MM.1S (cell line): ENCODE measurements at regions not wholly inside any gene's neighbourhood (a gene's known extent, or its start where the extent isn't known, plus 50 kb on each side); places are given as distances from the start of the nearest gene placed in this dataset.

Experiments
- DNase-seq: peaks from one replicate; pipeline ENCODE4 v3.0.0-alpha.2; 2015
- H2AFZ ChIP-seq: fragments of 300-600 bp; sonication (generic); 2 replicates; pipeline ENCODE4 v1.6.0; 2016; ENCODE audit warnings: antibody characterized with exemption, low read length
- H3F3A ChIP-seq: fragments of 300-600 bp; sonication (generic); 2 replicates; pipeline ENCODE4 v1.6.1; 2016; ENCODE audit warnings: mild to moderate bottlenecking, antibody characterized with exemption, low read length, moderate library complexity, mixed read lengths; ENCODE audit not compliant: insufficient read depth
- H3K27ac ChIP-seq: fragments of 300-600 bp; sonication (generic); 2 replicates; pipeline ENCODE4 v1.5.1; 2016; ENCODE audit warnings: mild to moderate bottlenecking, low read length
- H3K27me3 ChIP-seq: fragments of 300-600 bp; sonication (generic); replicated peaks from 2 replicates; pipeline ENCODE4 v1.6.0; 2016; ENCODE audit warnings: low read length; ENCODE audit not compliant: insufficient read depth
- H3K36me3 ChIP-seq: fragments of 300-600 bp; sonication (generic); replicated peaks from 2 replicates; pipeline ENCODE4 v1.6.1; 2016; ENCODE audit warnings: mild to moderate bottlenecking, low read length, mixed read lengths; ENCODE audit not compliant: insufficient read depth
- H3K4me1 ChIP-seq: fragments of 300-600 bp; sonication (generic); 2 replicates; pipeline ENCODE4 v1.6.1; 2016; ENCODE audit warnings: low read length, mixed read lengths
- H3K4me2 ChIP-seq: fragments of 300-600 bp; sonication (generic); 2 replicates; pipeline ENCODE4 v1.6.0; 2016; ENCODE audit warnings: low read depth, low read length
- H3K4me3 ChIP-seq: fragments of 300-600 bp; sonication (generic); 2 replicates; pipeline ENCODE4 v1.5.1; 2016; ENCODE audit warnings: low read length, mixed read lengths
- H3K79me2 ChIP-seq: fragments of 300-600 bp; sonication (generic); 2 replicates; pipeline ENCODE4 v1.6.1; 2016; ENCODE audit warnings: mixed run types, low read length, mixed read lengths
- H3K9ac ChIP-seq: fragments of 300-600 bp; sonication (generic); 2 replicates; pipeline ENCODE4 v1.6.1; 2016; ENCODE audit warnings: low read length, mixed read lengths
- H3K9me2 ChIP-seq: fragments of 300-600 bp; sonication (generic); replicated peaks from 2 replicates; pipeline ENCODE4 v1.6.1; 2016; ENCODE audit warnings: mild to moderate bottlenecking, low read length, mixed read lengths; ENCODE audit not compliant: insufficient read depth
- H3K9me3 ChIP-seq: fragments of 300-600 bp; sonication (generic); replicated peaks from 2 replicates; pipeline ENCODE4 v1.6.1; 2016; ENCODE audit warnings: mild to moderate bottlenecking, low read length, mixed read lengths; ENCODE audit not compliant: insufficient read depth
- H4K20me1 ChIP-seq: fragments of 300-600 bp; sonication (generic); 2 replicates; pipeline ENCODE4 v1.6.1; 2016; ENCODE audit warnings: mild to moderate bottlenecking, low read length, moderate library complexity, mixed read lengths; ENCODE audit not compliant: insufficient read depth
- CTCF ChIP-seq: fragments of 300-600 bp; sonication (generic); IDR thresholded peaks from 2 replicates; pipeline ENCODE4 v1.5.1; 2016; ENCODE audit warnings: antibody characterized with exemption, low read length, mixed read lengths
- EZH2 ChIP-seq: fragments of 300-600 bp; sonication (generic); optimal IDR thresholded peaks from 2 replicates; pipeline ENCODE3; 2017; ENCODE audit warnings: low read depth, mild to moderate bottlenecking, antibody characterized with exemption, low read length, mixed read lengths
- EZH2phosphoT487 ChIP-seq: fragments of 300-600 bp; sonication (generic); IDR thresholded peaks from 2 replicates; pipeline ENCODE4 v1.6.1; 2018; ENCODE audit warnings: antibody characterized with exemption, low read length

GRCh38 chr20:53891306-53891894, 179.0 kb downstream of the BCAS1 start:
- TF ChIP-seq EZH2phosphoT487 (no peak), EZH2 (no peak), CTCF (no peak)
- Histone ChIP-seq H3K27me3 (no peaks in the 10 kb centered on the region), H3K36me3 (no peaks in the 10 kb centered on the region), H3K79me2 (no peaks in the 10 kb centered on the region), H3F3A (no peaks in the 10 kb centered on the region), H3K27ac (no peak overlapping the region), H3K9ac (no peak overlapping the region), H4K20me1 (no peaks in the 10 kb centered on the region), H3K4me3 (no peak overlapping the region), H3K9me3 (no peaks in the 10 kb centered on the region), H3K4me1 (peaks cover 4% of the 10 kb centered on the region; the same call in 1 of the 2 replicates), H3K4me2 (no peak overlapping the region), H2AFZ (no peak overlapping the region), H3K9me2 (no peaks in the 10 kb centered on the region)
- no peak for DNase-seq

GRCh38 chr20:53890443-53891305, 179.7 kb downstream of the BCAS1 start:
- Histone ChIP-seq H3K36me3 (no peaks in the 10 kb centered on the region), H3K4me3 (no peak overlapping the region), H3K27me3 (no peaks in the 10 kb centered on the region), H3K4me2 (no peak overlapping the region), H3K9ac (no peak overlapping the region), H3K9me3 (no peaks in the 10 kb centered on the region), H3K79me2 (no peaks in the 10 kb centered on the region), H2AFZ (no peak overlapping the region), H3K4me1 (peaks cover 4% of the 10 kb centered on the region; the same call in 1 of the 2 replicates), H4K20me1 (no peaks in the 10 kb centered on the region), H3K9me2 (no peaks in the 10 kb centered on the region), H3F3A (no peaks in the 10 kb centered on the region), H3K27ac (no peak overlapping the region)
- TF ChIP-seq CTCF (no peak), EZH2 (no peak), EZH2phosphoT487 (no peak)
- no peak for DNase-seq

GRCh38 chr20:53889411-53890148, 180.8 kb downstream of the BCAS1 start:
- Histone ChIP-seq H4K20me1 (no peaks in the 10 kb centered on the region), H3K27me3 (no peaks in the 10 kb centered on the region), H3K9me2 (no peaks in the 10 kb centered on the region), H3K36me3 (no peaks in the 10 kb centered on the region), H3K79me2 (no peaks in the 10 kb centered on the region), H3K9ac (no peak overlapping the region), H2AFZ (no peak overlapping the region), H3K4me2 (no peak overlapping the region), H3K4me1 (peaks cover 4% of the 10 kb centered on the region; the same call in 1 of the 2 replicates), H3K4me3 (no peak overlapping the region), H3F3A (no peaks in the 10 kb centered on the region), H3K27ac (no peak overlapping the region), H3K9me3 (no peaks in the 10 kb centered on the region)
- no peak for DNase-seq
- TF ChIP-seq CTCF (no peak), EZH2 (no peak), EZH2phosphoT487 (no peak)
